ENCODE measurements at regions not wholly inside any gene's neighbourhood (a gene's known extent, or its start where the extent isn't known, plus 50 kb on each side); places are given as distances from the start of the nearest gene placed in this dataset.

GRCh38 chr5:125836256-125836655 is 587.0 kb upstream of the GRAMD2B start:
- DNase-seq (ENCODE audit: low read depth in 2 of 2), result no peak

GRCh38 chr5:125837866-125838265 is 585.3 kb upstream of the GRAMD2B start:
- no peak for DNase-seq (ENCODE audit: low read depth in 2 of 2)

DNA sequence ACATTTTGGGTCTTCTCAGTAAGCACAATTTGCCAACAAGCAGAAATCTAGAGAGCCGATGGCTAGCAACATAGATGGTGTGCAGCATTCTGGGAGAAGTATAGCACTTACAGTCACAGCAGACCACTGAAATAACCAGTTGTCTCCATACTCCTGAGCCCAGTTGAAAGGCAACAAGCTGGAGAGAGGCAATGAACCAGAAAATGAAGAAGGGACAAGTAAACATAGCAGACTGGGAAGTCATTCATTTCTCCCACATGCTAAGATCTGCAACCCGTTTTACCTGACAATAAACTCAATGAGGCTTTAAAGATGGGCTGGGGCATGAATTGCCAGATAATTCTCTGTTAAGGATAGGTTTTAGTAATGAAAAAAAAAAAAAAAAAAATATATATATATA is 575.6 kb upstream of the GRAMD2B start:
- no peak for DNase-seq (ENCODE audit: low read depth in 2 of 2)

DNA sequence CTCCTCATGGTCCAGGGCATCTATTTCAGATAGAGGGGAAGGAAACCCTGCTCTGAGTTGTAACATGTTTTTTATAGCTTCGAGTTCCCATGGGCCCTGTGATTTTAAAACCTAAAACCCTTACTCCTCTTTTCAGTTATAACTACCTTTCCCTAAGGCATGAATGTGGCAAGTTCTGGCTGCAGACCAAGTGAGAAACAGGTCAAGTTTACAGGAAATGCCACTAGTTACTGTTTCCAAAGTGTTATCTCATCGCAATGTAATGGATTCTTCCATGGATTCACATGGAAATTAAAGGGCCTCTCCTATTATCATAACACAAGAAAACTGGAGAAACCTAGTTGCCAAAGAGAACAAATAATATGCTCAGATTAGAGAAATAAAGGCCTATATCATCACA is 574.5 kb upstream of the GRAMD2B start:
- DNase-seq (ENCODE audit: low read depth in 2 of 2), result no peak

DNA sequence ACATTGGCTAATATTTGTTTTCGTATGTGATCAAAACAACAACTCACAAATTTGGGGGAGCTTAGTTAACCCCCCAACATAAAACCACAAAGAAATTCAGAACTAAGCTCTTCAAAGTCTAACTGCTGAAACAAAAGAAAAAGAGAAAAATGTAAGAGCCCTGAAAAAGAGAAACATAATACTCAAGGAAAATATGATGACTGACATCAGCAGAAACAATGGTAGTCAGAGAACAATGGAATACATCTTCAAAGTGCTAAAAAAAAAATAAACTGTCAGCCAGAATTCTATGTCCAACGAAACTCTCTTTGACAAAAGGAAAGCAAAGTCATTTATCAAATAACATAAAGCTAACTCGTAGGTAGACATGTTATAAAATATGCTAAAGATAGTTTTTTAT is 566.3 kb upstream of the GRAMD2B start:
- DNase-seq (ENCODE audit: low read depth in 2 of 2), result no peak

- no peak for DNase-seq (ENCODE audit: low read depth in 2 of 2)
These were observed 559.6 kb upstream of the GRAMD2B start for GRCh38 chr5:125863579-125863978.

- no peak for DNase-seq (ENCODE audit: low read depth in 2 of 2)
These were observed 557.9 kb upstream of the GRAMD2B start for GRCh38 chr5:125865166-125865815.

DNA sequence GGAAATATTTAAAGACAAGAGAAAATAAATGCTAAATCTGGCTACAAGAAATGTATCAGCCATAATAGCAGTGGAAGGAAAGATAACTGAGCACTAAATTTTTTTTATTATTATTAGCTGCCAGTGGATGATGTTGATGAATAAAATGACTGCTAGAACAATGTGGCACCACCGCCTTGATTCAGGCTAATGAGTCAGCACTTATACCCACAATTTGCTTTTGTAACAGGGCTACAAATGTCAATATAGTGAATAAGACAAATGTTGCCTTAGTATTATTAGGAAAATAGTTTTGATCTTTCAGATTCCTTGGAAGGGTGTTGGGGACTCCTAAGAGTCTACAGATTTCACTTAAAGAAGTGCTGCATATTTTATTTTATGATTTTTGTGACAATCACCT is 555.2 kb upstream of the GRAMD2B start:
- no peak for DNase-seq (ENCODE audit: low read depth in 2 of 2)

DNA sequence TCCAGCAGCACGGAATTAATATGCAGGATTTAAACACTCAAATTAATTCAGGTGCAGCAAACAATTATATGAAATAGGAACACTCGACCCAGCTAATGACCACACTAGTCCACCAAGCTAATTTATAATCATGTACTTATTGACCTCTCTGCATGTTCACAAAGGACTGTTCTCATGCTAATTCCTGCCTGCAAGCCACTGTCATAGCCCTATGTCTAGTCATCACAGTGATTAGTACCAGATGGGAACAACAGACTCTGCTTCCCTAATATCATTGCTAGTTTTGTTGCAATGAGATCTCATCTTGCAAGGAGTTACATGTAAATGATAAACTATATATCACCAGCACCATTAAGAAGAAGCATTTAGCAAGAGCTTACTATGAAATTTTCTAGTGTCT is 553.0 kb upstream of the GRAMD2B start:
- no peak for DNase-seq (ENCODE audit: low read depth in 2 of 2)

DNA sequence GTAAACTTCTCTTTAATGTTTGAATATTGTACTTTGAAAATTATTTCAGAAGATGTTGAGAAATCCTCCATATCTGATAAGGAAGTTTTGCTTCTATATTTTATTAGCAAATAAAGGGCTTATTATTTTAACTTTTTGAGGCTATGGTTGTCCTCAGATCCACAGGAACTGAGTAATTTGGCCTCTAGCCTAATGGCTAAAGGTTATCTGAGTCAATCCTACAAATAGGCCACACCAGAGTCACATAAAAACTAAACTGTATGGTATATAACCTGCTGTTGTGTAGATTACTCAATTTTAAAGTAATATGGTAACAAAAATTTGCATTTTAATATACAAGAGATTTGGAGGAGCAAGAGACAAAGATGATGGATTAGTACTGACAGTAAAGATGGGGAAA is 549.2 kb upstream of the GRAMD2B start:
- no peak for DNase-seq (ENCODE audit: low read depth in 2 of 2)

GRCh38 chr5:125874717-125875116 is 548.5 kb upstream of the GRAMD2B start:
- DNase-seq (ENCODE audit: low read depth in 2 of 2), result no peak

- no peak for DNase-seq (ENCODE audit: low read depth in 2 of 2)
These were observed 546.0 kb upstream of the GRAMD2B start for GRCh38 chr5:125877248-125877647.

DNA sequence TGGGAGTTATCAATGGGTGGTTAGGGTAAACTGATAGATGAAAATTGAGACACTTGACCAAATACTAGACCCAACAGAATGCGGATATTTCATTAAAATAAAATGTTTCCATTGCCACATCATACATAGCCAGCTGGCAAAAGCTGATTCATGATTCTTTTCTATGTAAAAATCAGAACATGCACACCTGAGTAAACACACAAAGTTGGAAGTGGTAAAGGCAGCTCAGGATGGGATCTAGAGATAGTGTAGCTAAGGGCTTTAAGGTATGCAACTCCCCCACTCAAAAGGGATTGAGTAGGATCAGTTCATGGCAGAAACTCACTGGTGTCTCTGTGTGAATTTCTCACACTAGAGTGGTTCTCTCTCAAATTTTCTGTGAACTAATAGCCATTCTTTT is 541.1 kb upstream of the GRAMD2B start:
- no peak for DNase-seq (ENCODE audit: low read depth in 2 of 2)

- DNase-seq (ENCODE audit: low read depth in 2 of 2), result no peak
These were observed 540.0 kb upstream of the GRAMD2B start for GRCh38 chr5:125883223-125883622.

DNA sequence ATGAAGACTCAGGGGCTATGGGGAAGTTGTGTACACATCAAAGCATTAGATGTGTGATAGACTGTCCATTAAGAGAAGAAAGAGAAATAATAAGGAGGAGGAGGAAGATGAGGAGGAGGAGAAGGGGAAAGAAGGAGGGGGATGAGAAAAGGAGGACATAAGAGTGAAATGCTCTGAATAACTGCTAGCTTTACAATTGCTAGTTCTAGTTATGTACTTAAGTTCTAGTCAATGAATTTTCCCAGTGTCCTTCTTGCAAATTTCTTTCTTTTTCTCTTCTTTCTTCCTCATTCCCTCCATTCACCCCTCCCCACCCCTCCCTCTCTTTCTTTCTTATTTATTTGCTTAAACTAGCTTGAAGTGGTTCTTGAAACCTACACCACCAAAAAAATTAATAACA is 534.9 kb upstream of the GRAMD2B start:
- DNase-seq (ENCODE audit: low read depth in 2 of 2), result no peak

DNA sequence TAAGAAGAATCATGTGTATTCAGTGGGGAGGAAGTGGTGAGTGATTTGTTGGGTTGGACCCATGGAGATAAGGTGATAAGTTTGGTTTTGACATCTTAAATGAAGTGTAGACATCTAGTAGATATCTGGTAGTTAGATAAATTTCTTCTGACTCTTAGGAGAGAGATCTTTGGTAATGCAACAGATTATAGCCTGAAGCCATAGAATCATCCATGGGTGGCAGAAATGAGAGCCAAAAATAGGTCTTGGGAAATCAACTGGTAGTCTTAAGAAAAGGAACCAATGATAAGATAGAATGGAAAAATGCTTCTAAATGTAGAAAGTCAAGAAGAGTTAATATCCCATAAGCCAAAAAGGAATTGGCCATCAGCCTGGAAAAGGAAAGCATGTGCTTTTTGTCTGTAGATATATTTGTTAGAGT is 532.7 kb upstream of the GRAMD2B start:
- no peak for DNase-seq (ENCODE audit: low read depth in 2 of 2)

- DNase-seq (ENCODE audit: low read depth in 2 of 2), result no peak
These were observed 532.0 kb upstream of the GRAMD2B start for GRCh38 chr5:125891061-125891725.

DNA sequence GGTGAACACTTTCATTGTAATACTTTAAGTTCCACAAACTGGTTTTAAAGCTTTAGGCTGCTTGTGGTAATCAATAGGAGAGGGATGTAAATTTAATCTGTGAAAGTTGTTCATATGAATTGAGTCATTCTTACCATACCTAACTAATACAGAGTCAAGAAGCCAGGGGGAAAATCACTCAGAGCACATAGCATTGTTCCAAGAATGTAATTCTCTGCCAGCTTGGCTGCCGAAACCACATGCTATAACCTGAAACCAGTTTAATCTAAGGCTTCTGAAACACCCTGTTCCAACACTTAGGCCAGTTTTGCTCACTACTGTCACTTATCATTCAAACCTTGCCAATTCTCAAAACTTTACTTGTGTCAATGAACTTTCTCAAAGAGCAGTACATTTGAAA is 528.8 kb upstream of the GRAMD2B start:
- no peak for DNase-seq (ENCODE audit: low read depth in 2 of 2)

DNA sequence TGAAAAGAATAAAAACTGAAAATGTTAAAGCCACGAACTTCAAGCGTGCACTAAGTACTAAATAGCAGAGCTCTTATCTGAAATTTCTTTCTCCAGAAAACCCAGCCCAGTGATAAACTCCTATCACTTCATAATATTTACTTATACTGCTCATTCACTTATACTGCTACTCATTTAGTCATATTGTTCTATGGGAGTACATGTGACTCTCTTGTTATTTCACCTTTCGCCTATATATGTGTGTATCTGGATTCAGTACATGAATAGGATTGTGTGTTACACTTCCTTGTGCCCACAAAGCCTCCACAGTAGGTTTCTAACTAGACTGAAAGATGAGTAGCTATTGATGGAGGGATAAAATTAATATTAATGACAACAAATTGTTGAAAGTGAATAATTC is 526.8 kb upstream of the GRAMD2B start:
- DNase-seq (ENCODE audit: low read depth in 2 of 2), result no peak

- no peak for DNase-seq (ENCODE audit: low read depth in 2 of 2)
These were observed 526.1 kb upstream of the GRAMD2B start for GRCh38 chr5:125897089-125897488.

DNA sequence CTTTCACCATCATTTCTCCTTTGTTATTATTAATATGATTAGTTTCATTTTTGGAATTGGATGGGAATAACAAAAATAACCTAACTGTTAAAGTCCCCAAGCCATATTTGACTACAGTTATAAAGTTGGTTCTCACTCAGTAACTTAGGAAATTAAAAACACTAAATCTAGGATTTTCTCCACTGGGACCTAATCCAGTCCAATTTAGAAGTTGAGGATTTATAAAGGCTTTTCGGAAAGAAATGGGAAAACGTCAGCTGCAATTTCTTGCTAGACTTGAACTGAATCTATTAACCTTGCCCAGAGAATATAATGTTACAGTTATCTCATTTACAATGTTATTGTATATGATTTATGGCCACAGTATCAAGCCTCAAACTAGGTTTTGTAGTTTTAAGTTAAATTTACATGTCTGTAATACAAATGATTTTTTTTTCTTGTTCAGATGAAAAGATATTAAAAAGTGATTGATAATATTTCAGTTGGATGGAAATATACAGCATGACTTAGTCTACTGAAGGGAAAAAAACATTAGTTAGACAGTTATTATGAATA is 524.3 kb upstream of the GRAMD2B start:
- no peak for DNase-seq (ENCODE audit: low read depth in 2 of 2)

DNA sequence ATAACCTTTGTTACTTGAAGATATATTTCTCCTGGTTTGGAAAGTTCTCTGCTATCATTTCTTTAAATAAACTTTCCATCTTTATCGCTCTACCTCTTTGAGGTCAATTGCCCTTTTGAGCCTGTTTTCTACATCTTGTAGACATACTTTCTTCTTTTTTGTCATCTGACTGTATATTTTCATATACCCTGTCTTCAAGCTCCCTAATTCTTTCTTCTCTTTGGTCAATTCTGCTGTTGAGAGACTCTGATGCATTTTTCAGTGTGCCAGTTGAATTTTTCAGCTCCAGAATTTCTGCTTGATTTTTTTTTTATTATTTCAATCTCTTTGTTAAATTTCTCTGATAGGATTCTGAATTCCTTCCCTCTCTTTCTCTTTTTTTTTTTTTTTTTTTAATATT is 511.2 kb upstream of the GRAMD2B start:
- no peak for DNase-seq (ENCODE audit: low read depth in 2 of 2)

- DNase-seq (ENCODE audit: low read depth in 2 of 2), result no peak
These were observed 510.0 kb upstream of the GRAMD2B start for GRCh38 chr5:125913200-125913599.

DNA sequence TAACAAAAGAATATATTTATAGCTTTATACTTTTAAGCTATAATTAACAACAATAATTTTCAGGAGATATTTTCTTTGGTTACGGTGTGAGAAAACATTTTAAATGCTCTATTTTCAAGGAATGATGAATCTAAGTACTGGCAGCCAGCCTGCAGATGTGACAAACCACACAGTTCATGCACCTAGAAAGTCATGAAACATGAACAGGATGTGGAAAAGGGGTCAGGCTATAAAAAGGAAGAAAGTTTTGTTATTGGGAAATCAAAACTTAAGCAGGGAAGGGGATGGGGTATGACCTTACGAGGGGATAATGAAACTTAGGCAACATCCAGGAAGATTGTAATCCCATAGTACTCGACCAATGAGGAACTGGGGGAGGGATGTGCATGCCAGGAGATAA is 508.7 kb upstream of the GRAMD2B start:
- no peak for DNase-seq (ENCODE audit: low read depth in 2 of 2)

All from activated CD4-positive, alpha-beta T cell treated with anti-CD3 and anti-CD28 coated beads for 24 hours (primary cell).